ENCODE measurements at regions not wholly inside any gene's neighbourhood (a gene's known extent, or its start where the extent isn't known, plus 50 kb on each side); places are given as distances from the start of the nearest gene placed in this dataset.

DNA sequence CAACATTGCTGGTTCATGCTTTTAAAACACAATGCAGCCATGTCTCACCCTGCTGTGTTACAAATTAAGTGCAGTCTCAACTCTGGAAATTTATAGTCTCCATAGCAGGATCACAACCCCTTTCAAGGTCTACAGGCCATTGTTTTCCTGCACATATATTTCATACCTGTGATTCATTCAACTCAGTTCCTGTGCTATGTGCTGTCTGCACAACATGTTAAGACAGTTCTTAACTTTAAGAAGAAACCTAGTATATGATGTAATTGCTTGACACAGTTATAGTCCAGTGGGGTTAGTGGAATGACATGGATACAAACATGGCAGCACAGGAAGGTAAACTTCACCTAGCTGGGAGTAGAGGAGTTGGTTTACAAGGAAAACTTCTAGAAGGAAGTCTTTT is 106.4 kb downstream of the IFI44 start:
- H3K4me3 ChIP-seq (ENCODE audit: low read depth, low read length) = no peak overlapping the region
- no peak for DNase-seq (ENCODE audit: low read depth)
- TF ChIP-seq, protein P1, sequence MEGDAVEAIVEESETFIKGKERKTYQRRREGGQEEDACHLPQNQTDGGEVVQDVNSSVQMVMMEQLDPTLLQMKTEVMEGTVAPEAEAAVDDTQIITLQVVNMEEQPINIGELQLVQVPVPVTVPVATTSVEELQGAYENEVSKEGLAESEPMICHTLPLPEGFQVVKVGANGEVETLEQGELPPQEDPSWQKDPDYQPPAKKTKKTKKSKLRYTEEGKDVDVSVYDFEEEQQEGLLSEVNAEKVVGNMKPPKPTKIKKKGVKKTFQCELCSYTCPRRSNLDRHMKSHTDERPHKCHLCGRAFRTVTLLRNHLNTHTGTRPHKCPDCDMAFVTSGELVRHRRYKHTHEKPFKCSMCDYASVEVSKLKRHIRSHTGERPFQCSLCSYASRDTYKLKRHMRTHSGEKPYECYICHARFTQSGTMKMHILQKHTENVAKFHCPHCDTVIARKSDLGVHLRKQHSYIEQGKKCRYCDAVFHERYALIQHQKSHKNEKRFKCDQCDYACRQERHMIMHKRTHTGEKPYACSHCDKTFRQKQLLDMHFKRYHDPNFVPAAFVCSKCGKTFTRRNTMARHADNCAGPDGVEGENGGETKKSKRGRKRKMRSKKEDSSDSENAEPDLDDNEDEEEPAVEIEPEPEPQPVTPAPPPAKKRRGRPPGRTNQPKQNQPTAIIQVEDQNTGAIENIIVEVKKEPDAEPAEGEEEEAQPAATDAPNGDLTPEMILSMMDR (IDR thresholded peaks at IDR 0.05; ENCODE audit: low read depth, low read length, missing control alignments) = no peak

DNA sequence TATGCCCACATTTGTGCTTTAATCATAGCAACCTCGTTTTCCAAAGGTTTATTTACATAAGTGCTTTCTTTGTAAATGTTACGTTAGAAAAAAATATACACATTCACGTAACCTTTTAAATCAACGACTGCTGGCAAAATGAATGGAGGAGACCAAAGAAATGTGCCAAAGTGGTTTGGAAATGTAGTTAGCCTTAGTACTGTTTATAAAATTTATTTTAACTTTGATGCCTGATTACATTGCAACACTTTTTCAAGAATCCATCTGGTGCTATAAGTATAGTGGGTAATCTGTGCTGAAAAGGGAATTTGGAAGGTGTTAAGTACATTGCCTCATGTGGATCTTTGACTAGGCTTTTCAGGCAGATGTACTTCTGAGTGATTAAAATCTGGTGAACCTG is 108.9 kb downstream of the IFI44 start:
- no peak for DNase-seq (ENCODE audit: low read depth)
- H3K4me3 ChIP-seq (ENCODE audit: low read depth, low read length) = no peak overlapping the region

DNA sequence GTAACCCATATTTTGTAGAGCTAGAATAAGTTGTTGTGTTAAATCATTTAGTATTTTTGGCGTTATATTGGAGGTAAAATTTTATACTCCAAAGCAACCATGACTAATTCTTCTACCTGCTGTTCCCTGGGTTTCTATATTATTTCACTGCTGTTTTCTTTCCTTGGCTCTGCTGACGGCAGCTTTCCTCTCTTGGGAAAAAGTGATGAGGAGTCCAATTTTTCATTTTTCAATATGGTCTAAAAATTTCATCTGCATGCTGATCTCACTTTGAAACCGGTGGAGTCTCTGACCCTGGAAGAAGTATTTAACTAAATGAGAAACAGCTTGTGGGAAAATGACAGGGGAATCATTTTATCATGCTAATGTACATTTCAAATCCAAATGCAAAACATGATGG is 110.2 kb downstream of the IFI44 start:
- no peak for DNase-seq (ENCODE audit: low read depth)
- H3K4me3 ChIP-seq (ENCODE audit: low read depth, low read length) = no peak overlapping the region
- TF ChIP-seq, protein P1 (IDR thresholded peaks at IDR 0.05; ENCODE audit: low read depth, low read length, missing control alignments) = no peak

More for the DNA sequence above, 108.9 kb downstream of the IFI44 start:
- TF ChIP-seq, protein P1 (IDR thresholded peaks at IDR 0.05; ENCODE audit: low read depth, low read length, missing control alignments) = no peak

DNA sequence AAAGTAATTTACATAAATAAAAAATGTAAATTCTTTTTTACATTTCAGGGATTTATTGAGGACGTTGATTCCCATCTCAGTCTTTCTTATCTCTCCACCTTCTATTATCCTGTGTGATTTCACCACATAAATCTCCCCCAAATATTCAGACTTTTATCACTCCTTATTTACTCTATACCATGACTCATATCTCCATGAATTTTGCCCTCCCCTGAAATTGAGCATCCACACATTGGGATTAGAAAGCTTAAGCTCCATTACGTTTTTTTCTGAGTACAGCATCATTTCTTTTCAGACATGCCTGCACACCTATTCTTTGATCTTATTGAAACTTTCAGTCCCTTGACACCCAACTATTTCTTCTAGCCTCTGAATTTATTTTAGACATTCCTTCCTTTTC is 111.2 kb downstream of the IFI44 start:
- no peak for DNase-seq (ENCODE audit: low read depth)
- no peak overlapping the region for H3K4me3 ChIP-seq (ENCODE audit: low read depth, low read length)

DNA sequence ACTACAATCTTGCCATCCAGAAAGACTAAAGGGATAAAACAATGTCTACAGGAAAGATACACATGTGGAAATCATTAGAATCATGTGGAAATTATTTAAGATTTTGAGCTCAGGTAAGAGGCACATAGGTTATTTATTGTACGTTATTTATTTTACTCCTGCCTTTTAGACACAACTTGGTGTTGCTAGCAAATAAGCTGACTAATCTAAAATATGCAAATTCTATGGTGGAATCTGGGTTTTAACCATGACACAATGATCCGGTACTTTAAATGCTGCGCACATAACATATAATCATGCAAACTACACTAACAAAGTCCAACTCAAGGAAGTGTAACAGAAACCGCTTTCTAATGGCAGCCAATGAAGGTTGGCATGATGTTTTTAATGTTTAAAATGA is 112.5 kb downstream of the IFI44 start:
- no peak for DNase-seq (ENCODE audit: low read depth)
- TF ChIP-seq, protein P1 (IDR thresholded peaks at IDR 0.05; ENCODE audit: low read depth, low read length, missing control alignments) = no peak
- no peak overlapping the region for H3K4me3 ChIP-seq (ENCODE audit: low read depth, low read length)

More for the DNA sequence above, 111.2 kb downstream of the IFI44 start:
- TF ChIP-seq, protein P1 (IDR thresholded peaks at IDR 0.05; ENCODE audit: low read depth, low read length, missing control alignments) = no peak

DNA sequence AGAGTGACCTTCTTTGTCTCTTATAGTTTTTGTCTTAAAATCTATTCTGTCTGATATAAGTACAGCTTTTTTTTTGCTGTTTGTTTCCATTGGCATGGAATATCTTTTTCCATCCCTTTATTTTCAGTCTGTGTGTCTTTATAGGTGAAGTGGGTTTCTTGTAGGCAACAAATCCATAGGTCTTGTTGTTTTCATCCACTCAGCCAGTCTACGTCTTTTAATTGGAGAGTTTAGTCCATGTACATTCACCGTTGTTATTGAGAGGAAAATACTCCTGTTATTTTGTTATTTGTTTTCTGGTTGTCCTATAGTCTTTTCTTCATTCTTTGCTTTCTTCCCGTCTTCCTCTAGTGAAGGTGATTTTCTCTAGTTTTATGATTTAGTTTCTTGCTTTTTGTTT is 115.9 kb downstream of the IFI44 start:
- TF ChIP-seq, protein P1 (IDR thresholded peaks at IDR 0.05; ENCODE audit: low read depth, low read length, missing control alignments) = no peak
- no peak for DNase-seq (ENCODE audit: low read depth)
- no peak overlapping the region for H3K4me3 ChIP-seq (ENCODE audit: low read depth, low read length)

DNA sequence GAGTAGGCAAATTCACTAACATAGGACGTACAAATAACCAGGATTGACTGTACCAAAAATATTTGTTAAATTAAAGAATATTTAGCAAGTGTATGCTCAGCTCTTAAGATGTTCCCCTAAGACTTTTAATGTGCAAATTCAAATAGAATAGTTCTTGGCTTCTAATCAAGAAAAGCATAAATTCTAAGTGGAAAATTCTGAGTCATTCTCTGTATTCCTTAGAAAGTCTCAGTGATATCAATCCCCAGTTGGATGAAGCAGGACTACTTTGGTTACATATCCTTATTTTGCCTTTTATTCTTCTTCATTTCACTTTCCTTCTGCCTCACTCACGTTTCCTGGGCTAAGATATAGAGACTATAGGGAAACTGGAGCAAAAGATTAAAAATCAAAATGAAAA is 130.2 kb downstream of the IFI44 start:
- no peak for DNase-seq (ENCODE audit: low read depth)
- TF ChIP-seq, protein P1 (IDR thresholded peaks at IDR 0.05; ENCODE audit: low read depth, low read length, missing control alignments) = no peak
- H3K4me3 ChIP-seq (ENCODE audit: low read depth, low read length) = no peak overlapping the region

Measured in GM12864 (cell line).